ENCODE measurements at regions not wholly inside any gene's neighbourhood (a gene's known extent, or its start where the extent isn't known, plus 50 kb on each side); places are given as distances from the start of the nearest gene placed in this dataset.

DNA sequence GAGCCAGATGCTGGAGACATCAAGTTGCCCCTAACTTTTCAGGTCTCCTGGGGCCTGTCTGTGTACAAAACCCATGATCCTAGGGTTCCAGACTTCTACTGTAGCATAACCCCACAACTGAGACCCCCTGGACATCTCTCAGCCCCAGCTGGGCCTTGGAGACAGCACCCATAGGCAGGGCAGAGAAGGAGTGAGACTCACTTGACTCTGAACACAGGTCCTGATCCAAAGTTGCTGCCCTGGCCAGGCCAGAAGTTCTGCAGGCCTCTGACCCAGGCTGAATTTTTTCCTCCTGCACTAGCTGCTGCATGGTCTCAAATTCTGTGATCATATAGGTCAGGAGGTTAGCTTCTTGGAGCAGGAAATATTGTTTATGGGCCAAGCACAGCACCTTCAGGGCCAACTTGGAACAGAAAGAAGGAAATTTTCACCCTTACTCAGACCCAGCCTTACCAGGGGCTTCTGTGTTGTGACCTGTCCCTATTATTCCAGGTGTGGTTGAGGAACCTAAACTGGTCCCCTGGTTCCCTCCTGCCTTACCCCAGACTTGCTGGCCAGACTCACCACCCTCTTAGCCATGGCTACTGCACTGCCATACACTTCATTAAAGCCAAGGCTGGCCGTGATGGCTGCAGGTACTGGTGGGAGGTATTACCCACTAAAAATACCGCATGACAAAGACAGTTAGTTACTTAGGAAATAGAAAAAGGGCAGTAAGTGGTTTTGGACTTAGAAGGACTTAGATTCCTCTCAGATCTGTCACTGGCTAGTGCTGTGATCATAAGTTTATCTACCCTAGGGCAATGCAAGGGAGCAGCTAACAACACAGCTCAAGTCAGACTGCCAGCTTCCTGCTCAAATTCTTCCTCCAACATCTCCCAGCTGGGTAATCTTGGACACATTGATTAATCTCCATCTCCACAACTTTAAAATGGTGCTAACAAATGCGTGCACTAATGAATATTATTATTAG, 2180.1 kb downstream of the TP53TG3F start:
- DNase-seq (ENCODE audit: low spot score) = no peak

DNA sequence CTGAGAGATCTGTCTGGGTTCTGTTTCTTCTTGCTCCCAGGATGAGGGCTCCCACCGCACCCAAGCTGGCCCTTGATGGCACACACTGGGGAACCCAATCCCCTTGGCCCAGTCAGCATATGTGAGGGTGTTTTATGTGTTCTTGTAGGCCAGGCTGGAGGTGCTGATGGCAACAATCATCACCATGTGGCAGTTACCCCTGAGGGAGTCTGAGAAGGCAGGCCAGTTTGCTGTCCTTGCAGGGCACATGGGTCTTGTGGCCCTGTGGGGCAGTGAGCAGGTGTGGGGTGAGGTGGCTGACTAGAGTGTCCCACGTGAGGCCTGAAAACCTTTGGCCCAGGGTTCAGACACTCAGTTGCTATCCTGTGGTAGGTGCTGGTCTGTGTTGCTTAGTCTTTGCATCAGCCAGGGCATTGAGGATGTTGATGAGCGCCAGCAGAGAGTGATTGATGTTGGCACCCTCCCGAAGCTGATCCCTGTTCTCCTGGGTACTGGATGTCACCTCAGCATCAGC, 2183.0 kb downstream of the TP53TG3F start:
- DNase-seq (ENCODE audit: low spot score) = no peak

DNA sequence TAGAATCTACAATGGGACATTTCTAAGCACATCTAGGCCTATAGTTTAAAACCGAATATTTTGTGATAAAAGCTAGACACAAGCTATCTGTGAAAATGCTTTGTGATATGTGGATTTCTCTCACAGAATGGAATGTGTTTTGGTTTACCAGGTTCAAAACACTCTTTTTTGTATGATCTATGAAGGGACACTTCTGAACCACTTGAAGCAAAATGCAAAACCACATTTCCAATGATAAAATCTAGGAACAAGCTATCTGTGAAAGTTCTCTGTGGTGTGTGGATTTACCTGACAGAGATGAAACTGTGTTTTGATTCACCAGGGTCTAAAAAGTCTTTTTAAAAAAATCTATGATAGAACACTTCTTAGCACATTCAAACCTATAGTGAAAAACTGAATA, 2192.4 kb downstream of the TP53TG3F start:
- DNase-seq (ENCODE audit: low spot score) = no peak

GRCh38 chr16:35664091-35664693, 2204.8 kb downstream of the TP53TG3F start:
- DNase-seq (ENCODE audit: low spot score) = no peak

DNA sequence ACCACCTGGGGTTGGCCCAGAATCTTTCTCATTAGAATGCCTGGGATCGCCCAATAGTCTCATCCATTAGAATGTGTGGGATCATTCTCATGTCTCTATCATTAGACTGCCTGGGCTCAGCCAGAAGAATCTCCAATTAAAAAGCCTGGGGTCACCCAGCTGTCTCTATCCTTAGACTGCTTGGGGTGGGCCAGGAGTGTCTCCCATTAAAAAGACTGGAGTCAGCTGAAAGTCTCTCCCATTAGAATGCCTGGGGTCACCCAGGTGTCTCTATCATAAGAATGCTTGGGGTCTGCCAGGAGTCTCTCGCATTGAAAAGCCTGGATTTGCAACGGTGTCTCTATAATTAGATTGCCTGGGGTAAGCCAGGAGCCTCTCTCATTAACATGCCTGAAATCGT, 2225.7 kb downstream of the TP53TG3F start:
- DNase-seq (ENCODE audit: low spot score) = no peak

DNA sequence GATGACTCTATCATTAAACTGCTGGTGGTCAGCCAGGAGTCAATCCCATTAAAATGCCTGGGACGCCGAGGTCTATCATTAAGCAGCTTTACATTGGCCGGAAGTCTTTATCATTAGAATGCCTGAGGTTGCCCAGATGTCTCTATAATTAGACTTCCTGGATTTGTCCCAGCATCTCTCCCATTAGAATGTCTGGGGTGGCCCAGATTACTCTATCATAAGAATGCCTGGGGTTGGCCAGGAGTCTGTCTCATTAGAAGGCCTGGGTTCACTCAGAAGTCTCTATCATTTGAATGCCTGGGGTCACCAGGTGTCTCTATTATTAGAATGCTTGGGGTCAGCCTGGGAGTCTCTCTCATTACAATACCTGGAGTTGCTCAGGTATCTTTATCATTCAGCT, 2227.2 kb downstream of the TP53TG3F start:
- DNase-seq (ENCODE audit: low spot score) = no peak

GRCh38 chr16:35687071-35687470, 2227.7 kb downstream of the TP53TG3F start:
- no peak for DNase-seq (ENCODE audit: low spot score)

DNA sequence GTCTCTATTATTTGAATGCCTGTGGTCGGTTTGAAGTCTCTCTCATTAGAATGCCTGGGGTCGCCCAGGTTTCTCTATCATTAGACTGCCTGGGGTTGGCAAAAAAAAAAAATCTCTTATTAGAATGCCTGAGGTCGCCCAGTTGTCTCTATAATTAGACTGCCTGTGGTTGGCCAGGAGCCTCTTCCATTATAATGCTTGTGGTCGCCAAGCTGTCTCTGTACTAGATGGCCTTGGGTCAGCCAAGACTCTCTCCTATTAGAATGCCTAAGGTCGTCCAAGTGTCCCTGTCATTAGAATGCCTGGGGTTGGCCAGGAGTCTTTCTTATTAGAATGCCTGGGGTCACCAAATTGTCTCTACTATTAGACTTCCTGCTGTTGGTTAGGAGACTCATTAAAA, 2228.4 kb downstream of the TP53TG3F start:
- no peak for DNase-seq (ENCODE audit: low spot score)

DNA sequence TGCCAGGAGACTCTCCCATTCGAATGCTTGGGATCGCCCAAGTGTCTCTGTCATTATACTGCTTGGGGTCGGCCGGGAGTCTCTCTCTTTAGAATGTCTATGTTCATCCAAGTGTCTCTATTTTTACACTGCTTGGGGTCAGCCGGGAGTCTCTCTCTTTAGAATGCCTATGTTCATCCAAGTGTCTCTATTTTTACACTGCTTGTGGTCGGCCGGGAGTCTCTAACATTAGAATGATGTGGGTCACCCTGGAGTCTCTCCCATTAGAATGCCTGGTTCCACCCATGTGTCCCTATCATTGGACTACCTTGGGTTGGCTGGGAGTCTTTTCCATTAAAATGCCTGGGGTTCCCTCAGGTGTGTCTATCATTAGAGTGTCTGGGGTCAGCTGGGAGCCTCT, 2230.4 kb downstream of the TP53TG3F start:
- no peak for DNase-seq (ENCODE audit: low spot score)

GRCh38 chr16:35690413-35690812, 2231.0 kb downstream of the TP53TG3F start:
- DNase-seq (ENCODE audit: low spot score) = no peak

DNA sequence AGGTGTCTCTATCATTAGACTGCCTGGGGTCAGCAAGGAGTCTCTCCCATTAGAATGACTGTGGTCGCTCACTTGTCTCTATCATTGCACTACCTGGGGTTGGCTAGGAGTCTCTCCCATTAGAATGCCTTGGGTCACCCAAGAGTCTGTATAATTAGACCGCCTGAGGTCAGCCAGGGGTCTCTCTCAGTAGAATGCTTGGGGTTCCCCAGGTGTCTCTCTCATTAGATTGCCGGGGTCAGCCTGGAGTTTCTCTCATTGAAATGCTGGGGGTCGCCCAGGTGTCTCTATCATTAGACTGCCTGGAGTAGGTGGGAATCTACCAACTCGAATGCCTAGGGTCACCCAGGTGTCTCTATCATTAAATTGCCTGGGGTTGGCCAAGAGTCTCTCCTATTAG, 2231.6 kb downstream of the TP53TG3F start:
- DNase-seq (ENCODE audit: low spot score) = no peak

DNA sequence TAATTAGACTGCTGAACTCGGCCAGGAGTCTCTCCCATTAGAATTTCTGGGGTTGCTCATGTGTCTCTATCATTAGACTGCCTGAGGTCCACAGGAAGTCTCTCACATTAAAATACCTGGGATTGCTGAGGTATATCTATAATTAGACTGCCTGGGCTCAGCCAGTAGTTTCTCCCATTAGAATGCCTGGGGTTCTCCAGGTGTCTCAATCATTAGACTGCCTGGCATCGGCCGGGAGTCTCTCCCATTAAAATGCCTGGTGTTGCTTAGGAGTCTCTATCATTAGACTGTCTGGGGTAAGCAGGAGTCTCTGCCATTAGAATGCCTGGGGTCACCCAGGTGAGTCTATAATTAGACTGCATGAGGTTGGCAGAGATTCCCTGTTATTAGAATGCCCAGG, 2233.4 kb downstream of the TP53TG3F start:
- DNase-seq (ENCODE audit: low spot score) = no peak

DNA sequence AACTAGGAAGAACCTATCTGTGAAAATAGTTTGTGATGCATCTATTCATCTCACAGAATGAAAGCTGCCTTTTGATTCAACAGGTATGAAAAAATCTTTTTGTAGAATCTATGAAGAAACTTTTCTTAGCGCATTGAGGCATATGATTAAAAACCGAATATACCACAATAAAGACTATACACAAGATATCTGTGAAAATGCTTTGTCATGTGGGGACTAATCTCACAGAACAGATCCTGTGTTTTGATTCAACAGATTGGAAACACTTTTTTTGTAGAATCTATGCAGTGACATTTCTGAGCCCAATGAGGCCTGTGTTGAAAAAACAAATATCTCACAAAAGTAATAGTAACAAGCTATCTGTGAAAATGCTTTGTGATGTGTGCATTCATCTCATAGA, 2247.5 kb downstream of the TP53TG3F start:
- no peak for DNase-seq (ENCODE audit: low spot score)

DNA sequence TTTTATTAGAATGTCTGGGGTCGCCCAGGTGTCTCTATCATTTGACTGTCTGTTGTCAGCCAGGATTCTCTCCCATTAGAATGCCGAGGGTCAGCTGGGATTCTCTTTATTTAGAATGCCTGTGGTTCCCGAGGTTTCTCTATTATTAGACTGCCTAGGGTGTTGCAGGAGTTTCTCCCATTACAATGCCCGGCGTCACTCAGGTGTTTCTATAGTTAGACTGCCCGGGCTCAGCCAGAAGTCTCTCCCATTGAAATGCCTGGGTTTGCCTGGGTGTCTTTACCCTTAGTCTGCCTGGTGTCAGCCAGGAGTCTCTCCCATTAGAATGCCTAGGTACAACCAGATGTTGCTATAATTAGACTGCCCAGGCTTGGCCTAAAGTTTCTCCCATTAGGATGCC, 2252.0 kb downstream of the TP53TG3F start:
- DNase-seq (ENCODE audit: low spot score) = no peak

DNA sequence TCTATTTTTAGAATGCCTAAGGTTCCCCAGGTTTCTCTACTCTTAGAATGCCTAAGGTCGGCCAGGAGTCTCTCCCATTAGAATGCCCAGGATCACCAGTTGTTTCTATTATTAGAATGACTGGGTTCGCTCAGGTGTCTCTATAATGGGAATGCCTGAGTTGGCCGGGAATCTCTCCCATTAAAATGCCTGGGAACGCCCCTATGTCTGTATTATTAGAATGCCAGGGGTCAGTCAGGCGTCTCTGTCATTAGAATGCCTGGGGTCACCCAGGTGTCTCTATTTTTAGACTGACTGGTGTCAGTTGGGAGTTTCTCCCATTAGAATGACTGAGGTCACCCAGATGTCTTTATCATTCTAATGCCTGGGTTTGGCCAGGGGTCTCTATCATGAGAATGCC, 2252.5 kb downstream of the TP53TG3F start:
- DNase-seq (ENCODE audit: low spot score) = no peak

GRCh38 chr16:35713762-35714650, 2254.6 kb downstream of the TP53TG3F start:
- DNase-seq (ENCODE audit: low spot score) = no peak

DNA sequence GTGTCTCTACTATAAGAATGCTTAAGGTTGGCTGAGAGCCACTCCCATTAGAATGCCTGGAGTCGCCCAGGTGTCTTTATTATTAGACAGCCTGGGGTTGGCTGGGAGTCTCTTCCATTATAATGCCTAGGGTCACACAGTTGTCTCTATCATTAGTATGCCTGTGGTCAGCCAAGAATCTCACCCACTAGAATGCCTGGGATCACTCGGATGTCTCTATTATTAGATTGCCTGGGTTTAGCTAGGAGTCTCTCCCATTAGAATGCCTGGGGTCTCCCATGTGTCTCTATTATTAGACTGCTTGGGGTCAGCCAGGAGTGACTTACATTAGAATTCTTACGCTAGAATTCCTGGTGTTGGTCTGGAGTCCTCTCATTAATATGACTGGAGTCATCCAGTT, 2255.3 kb downstream of the TP53TG3F start:
- DNase-seq (ENCODE audit: low spot score) = no peak

DNA sequence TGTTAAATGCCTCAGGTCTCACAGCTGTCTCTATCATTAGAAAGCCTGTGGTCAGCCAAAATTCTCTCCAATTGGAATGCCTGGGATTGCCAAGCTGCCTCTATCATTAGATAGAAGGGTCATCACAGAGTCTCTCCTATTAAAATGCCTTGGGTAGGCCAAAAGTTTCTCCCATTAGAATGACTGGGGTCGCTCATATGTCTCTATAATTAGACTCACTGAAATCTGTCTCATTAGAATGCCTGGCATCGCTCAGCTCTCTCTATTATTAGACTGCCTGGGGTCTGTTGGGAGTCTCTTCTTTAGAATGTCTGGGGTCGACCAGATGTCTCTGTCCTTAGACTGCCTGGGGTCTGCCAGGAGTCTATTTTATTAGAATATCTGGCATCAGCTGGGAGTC, 2265.1 kb downstream of the TP53TG3F start:
- no peak for DNase-seq (ENCODE audit: low spot score)

DNA sequence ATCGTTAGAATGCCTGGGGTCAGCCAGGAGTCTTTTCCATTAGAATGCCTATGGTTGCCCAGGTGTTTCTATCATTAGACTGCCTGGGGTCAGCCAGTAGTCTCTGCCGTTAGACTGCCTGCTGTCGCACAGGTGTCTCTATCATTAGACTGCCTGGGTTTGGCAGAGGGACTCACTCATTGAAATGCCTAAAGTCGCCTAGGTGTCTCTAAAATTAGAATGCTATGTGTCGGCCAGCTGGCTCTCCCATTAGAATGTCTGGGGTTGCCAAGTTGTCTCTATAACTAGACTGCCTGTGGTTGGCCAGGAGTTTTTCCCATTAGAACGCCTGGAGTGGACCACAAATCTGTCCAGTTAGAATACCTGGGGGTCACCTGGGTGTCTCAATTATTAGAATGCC, 2266.5 kb downstream of the TP53TG3F start:
- DNase-seq (ENCODE audit: low spot score) = no peak

GRCh38 chr16:35730251-35730650, 2270.8 kb downstream of the TP53TG3F start:
- no peak for DNase-seq (ENCODE audit: low spot score)

DNA sequence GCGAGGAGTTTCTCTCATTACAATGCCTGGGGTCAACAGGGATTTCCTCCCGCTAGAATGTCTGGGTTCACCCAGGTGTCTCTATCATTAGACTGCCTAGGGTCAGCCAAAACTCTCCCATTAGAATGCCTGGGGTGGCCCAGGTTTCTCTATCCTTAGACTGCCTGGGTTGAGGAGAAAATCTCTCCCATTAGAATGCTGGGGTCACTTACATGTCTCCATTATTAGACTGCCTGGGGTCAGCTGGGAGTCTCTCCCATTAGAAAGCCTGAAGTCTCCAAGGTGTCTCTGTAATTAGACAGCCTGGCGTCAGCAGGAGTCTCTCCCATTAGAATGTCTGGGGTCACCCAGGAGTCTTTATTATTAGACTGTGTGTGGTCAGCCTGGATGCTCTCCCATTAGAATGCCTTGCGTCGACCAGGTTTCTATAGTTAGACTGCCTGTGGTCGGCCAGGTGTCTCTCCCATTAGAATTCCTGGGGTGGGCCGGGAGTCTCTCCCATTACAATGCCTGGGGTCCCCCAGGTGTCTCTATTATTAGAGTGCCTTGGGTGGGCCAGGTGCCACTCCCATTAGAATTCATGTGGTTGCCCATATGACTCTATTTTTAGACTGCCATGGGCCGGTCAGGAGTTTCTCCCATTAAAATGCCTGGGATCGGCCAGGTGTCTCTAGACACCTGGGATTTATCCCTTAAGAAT, 2272.1 kb downstream of the TP53TG3F start:
- DNase-seq (ENCODE audit: low spot score) = no peak

All from GM03348 (cell line).